GM23338 (cell line): ENCODE measurements at regions not wholly inside any gene's neighbourhood (a gene's known extent, or its start where the extent isn't known, plus 50 kb on each side); places are given as distances from the start of the nearest gene placed in this dataset.

ENCODE experiments used
- ATAC-seq: fragments of 200-7000 bp; cut with Tn5 transposase; 3 replicates; pipeline ENCODE4 v1.9.1; 2020
- DNase-seq: peaks from one replicate; pipeline ENCODE4 v3.0.0-alpha.2; 2015; ENCODE audit warnings: low spot score
- H2AFZ ChIP-seq: fragments of 200-600 bp; sonication (generic); 2 replicates; pipeline ENCODE4 v1.8.0; 2016; ENCODE audit warnings: antibody characterized with exemption, mild to moderate bottlenecking, moderate library complexity
- H3F3A ChIP-seq: fragments of 200-600 bp; sonication (generic); replicated peaks from 2 replicates; pipeline ENCODE4 v1.8.0; 2017; ENCODE audit warnings: antibody characterized with exemption, mixed run types, low read depth
- H3K27ac ChIP-seq: fragments of 200-600 bp; sonication (generic); 2 replicates; pipeline ENCODE4 v1.6.1; 2016; ENCODE audit warnings: low read depth
- H3K27me3 ChIP-seq: fragments of 200-600 bp; sonication (generic); 2 replicates; pipeline ENCODE4 v1.8.0; 2016; ENCODE audit warnings: mild to moderate bottlenecking, mixed run types, moderate library complexity; ENCODE audit not compliant: insufficient read depth
- H3K36me3 ChIP-seq: fragments of 200-600 bp; sonication (generic); 2 replicates; pipeline ENCODE4 v1.8.0; 2016; ENCODE audit warnings: mild to moderate bottlenecking; ENCODE audit not compliant: insufficient read depth
- H3K4me1 ChIP-seq: fragments of 200-600 bp; sonication (generic); 2 replicates; pipeline ENCODE4 v1.8.0; 2016; ENCODE audit warnings: mild to moderate bottlenecking, moderate library complexity; ENCODE audit not compliant: insufficient read depth
- H3K4me2 ChIP-seq: fragments of 200-600 bp; sonication (generic); 2 replicates; pipeline ENCODE4 v1.7.1; 2017; ENCODE audit warnings: mixed run types
- H3K4me3 ChIP-seq: fragments of 200-600 bp; sonication (generic); 2 replicates; pipeline ENCODE4 v1.6.1; 2016; ENCODE audit warnings: mixed run types
- H3K79me2 ChIP-seq: fragments of 200-600 bp; sonication (generic); replicated peaks from 2 replicates; pipeline ENCODE4 v1.8.0; 2017; ENCODE audit warnings: mild to moderate bottlenecking; ENCODE audit not compliant: insufficient read depth
- H3K9me2 ChIP-seq: fragments of 200-600 bp; sonication (generic); 2 replicates; pipeline ENCODE4 v1.8.0; 2017; ENCODE audit not compliant: insufficient read depth
- H4K20me1 ChIP-seq: fragments of 200-600 bp; sonication (generic); replicated peaks from 2 replicates; pipeline ENCODE4 v1.8.0; 2017; ENCODE audit warnings: mild to moderate bottlenecking; ENCODE audit not compliant: insufficient read depth
- H3K27ac Mint-ChIP-seq: 2 replicates; pipeline ENCODE4 v1.8.0; 2020; ENCODE audit warnings: inconsistent platforms, mild to moderate bottlenecking, moderate library complexity, mixed read lengths
- H3K27me3 Mint-ChIP-seq: 3 replicates; pipeline ENCODE4 v1.8.0; 2022; ENCODE audit warnings: low read depth, mild to moderate bottlenecking, moderate library complexity, mixed read lengths, inconsistent platforms; ENCODE audit not compliant: insufficient read depth, poor library complexity
- H3K36me3 Mint-ChIP-seq: 3 replicates; pipeline ENCODE4 v1.8.0; 2021; ENCODE audit warnings: low read depth, mild to moderate bottlenecking, inconsistent platforms, moderate library complexity, mixed read lengths
- H3K4me1 Mint-ChIP-seq: 3 replicates; pipeline ENCODE4 v1.8.0; 2020; ENCODE audit warnings: mild to moderate bottlenecking, inconsistent platforms, mixed read lengths
- H3K4me3 Mint-ChIP-seq: 3 replicates; pipeline ENCODE4 v1.8.0; 2021; ENCODE audit warnings: moderate library complexity, mild to moderate bottlenecking, inconsistent platforms, mixed read lengths
- H3K9me3 Mint-ChIP-seq: 3 replicates; pipeline ENCODE4 v1.8.0; 2020; ENCODE audit warnings: moderate library complexity, mild to moderate bottlenecking, inconsistent platforms, mixed read lengths
- CREB1 ChIP-seq: fragments of 250-450 bp; sonication (Bioruptor Pico); IDR thresholded peaks from 2 replicates; pipeline ENCODE4 v1.5.0; 2020; ENCODE audit warnings: low read depth, mild to moderate bottlenecking, moderate library complexity
- CTCF ChIP-seq, 2 experiments: fragments of 200-600 bp in 1 of 2; sonication (generic) in 1 of 2; conservative IDR thresholded peaks; 2 replicates each; pipeline versions ENCODE4 v1.5.1 to v1.6.1; 2016 to 2017; ENCODE audit warnings: antibody characterized with exemption in 2 of 2, low read depth in 2 of 2, mild to moderate bottlenecking in 2 of 2, moderate library complexity in 1 of 2
- ETS1 ChIP-seq: IDR thresholded peaks from 2 replicates; pipeline ENCODE4 v1.6.1; 2016; ENCODE audit warnings: antibody characterized with exemption
- EZH2 ChIP-seq: fragments of 200-600 bp; sonication (generic); IDR thresholded peaks from one replicate; pipeline ENCODE4 v1.8.0; 2017; ENCODE audit warnings: antibody characterized with exemption, mild to moderate bottlenecking, low read depth; ENCODE audit not compliant: unreplicated experiment
- EZH2phosphoT487 ChIP-seq: fragments of 200-600 bp; sonication (generic); IDR thresholded peaks from one replicate; pipeline ENCODE4 v1.8.1; 2018; ENCODE audit warnings: antibody characterized with exemption; ENCODE audit not compliant: unreplicated experiment
- JUNB ChIP-seq: IDR thresholded peaks from one replicate; pipeline ENCODE4 v1.6.1; 2016; ENCODE audit warnings: antibody characterized with exemption; ENCODE audit not compliant: unreplicated experiment
- NANOG ChIP-seq: IDR thresholded peaks from 2 replicates; pipeline ENCODE4 v1.6.1; 2016; ENCODE audit warnings: antibody characterized with exemption, borderline replicate concordance
- POLR2AphosphoS5 ChIP-seq: IDR thresholded peaks from 2 replicates; pipeline ENCODE4 v1.6.1; 2016; ENCODE audit warnings: antibody characterized with exemption, low read depth
- REST ChIP-seq: IDR thresholded peaks from one replicate; pipeline ENCODE4 v1.6.1; 2018; ENCODE audit warnings: antibody characterized with exemption; ENCODE audit not compliant: unreplicated experiment
- STAT1 ChIP-seq: IDR thresholded peaks from one replicate; pipeline ENCODE4 v1.6.1; 2016; ENCODE audit warnings: antibody characterized with exemption; ENCODE audit not compliant: unreplicated experiment
- ZNF114 ChIP-seq: fragments of 250-450 bp; sonication (Bioruptor Pico); IDR thresholded peaks from 2 replicates; pipeline ENCODE4 v1.5.0; 2020; ENCODE audit warnings: mild to moderate bottlenecking, moderate library complexity
- ZNF331 ChIP-seq: fragments of 250-450 bp; sonication (Bioruptor Pico); IDR thresholded peaks from 2 replicates; pipeline ENCODE4 v1.5.0; 2020; ENCODE audit warnings: low read depth, mild to moderate bottlenecking, moderate library complexity
- ZNF462 ChIP-seq: fragments of 250-450 bp; sonication (Bioruptor Pico); IDR thresholded peaks from 2 replicates; pipeline ENCODE4 v1.5.0; 2020; ENCODE audit warnings: mild to moderate bottlenecking, moderate library complexity

- H3K4me3 ChIP-seq, result no peak overlapping the region
- no peak overlapping the region for H3K27ac ChIP-seq
- no peaks in the 10 kb centered on the region for H3F3A ChIP-seq
- ATAC-seq, result no peak
- 0 out of 2 replicates have a peak, but pooled peaks cover 3% of the 10 kb centered on the region for H3K9me2 ChIP-seq
- H4K20me1 ChIP-seq, result no peaks in the 10 kb centered on the region
- H3K4me1 ChIP-seq, result no peaks in the 10 kb centered on the region
- no peaks in the 10 kb centered on the region for H3K27me3 ChIP-seq
- Mint-ChIP-seq H3K4me3 (no peak overlapping the region), H3K4me1 (no peaks in the 10 kb centered on the region), H3K36me3 (peaks cover 8% of the 10 kb centered on the region), H3K27ac (no peak overlapping the region), H3K27me3 (peaks cover 3% of the 10 kb centered on the region), H3K9me3 (peaks cover 17% of the 10 kb centered on the region)
- peaks cover 5% of the 10 kb centered on the region for H3K36me3 ChIP-seq
- TF ChIP-seq ZNF331 (CRISPR knock-in tag) (no peak), ZNF114 (CRISPR knock-in tag) (no peak), EZH2phosphoT487 (no peak), ETS1 (no peak), CREB1 (CRISPR knock-in tag) (no peak), ZNF462 (no peak), CTCF (conservative IDR thresholded peaks at IDR 0.05; ENCODE audit: low read depth in 2 of 2) (no peak), EZH2 (no peak), NANOG (no peak), JUNB (no peak), POLR2AphosphoS5 (no peak), STAT1 (no peak), REST (no peak)
- H3K4me2 ChIP-seq, result no peak overlapping the region
- H3K79me2 ChIP-seq, result no peaks in the 10 kb centered on the region
- H2AFZ ChIP-seq, result peak overlapping the region; percentile 69; the same call in 1 of the 2 replicates
- no peak for DNase-seq
These were observed 212.6 kb downstream of the THBS2 start for GRCh38 chr6:169041078-169041477.
